Thyroid gland (tissue), 4 donors: ENCODE measurements at regions not wholly inside any gene's neighbourhood (a gene's known extent, or its start where the extent isn't known, plus 50 kb on each side); places are given as distances from the start of the nearest gene placed in this dataset.
"Not testable (repeated sequence)": the region's sequence is repeated elsewhere in the genome, so short reads cannot be mapped to it uniquely, and the experiment has no call there.

Experiments used
- DNase-seq, 2 donors: peaks; one replicate each; pipeline ENCODE4 v3.0.0-alpha.2; 2019
- H3K27ac ChIP-seq, 3 donors: fragments of 200-600 bp; sonication (generic); 1 replicate in 2 of 3; 2 replicates in 1 of 3; pipeline ENCODE4 v1.5.1; 2016 to 2019; ENCODE audit warnings: mild to moderate bottlenecking in 1 of 3, moderate library complexity in 1 of 3
- H3K27me3 ChIP-seq: fragments of 200-600 bp; sonication (generic); one replicate; pipeline ENCODE4 v1.5.1; 2019
- H3K36me3 ChIP-seq, 2 donors: fragments of 200-600 bp; sonication (generic); one replicate each; pipeline ENCODE4 v1.5.1; 2016 to 2019
- H3K4me1 ChIP-seq, 2 donors: fragments of 200-600 bp; sonication (generic); one replicate each; pipeline ENCODE4 v1.5.1; 2017 to 2019
- H3K4me3 ChIP-seq, 3 donors: fragments of 200-600 bp; sonication (generic); replicated peaks in 1 of 3; 1 replicate in 2 of 3; 2 replicates in 1 of 3; pipeline ENCODE4 v1.5.1; 2016; ENCODE audit warnings: mild to moderate bottlenecking in 1 of 3
- H3K9me3 ChIP-seq: fragments of 200-600 bp; sonication (generic); one replicate; pipeline ENCODE4 v1.5.1; 2017
- POLR2A ChIP-seq, 2 donors: fragments of 450-650 bp; IDR thresholded peaks; one replicate each; pipeline ENCODE4 v1.6.1; 2017; ENCODE audit warnings: antibody characterized with exemption in 2 of 2, mild to moderate bottlenecking in 2 of 2, moderate library complexity in 1 of 2
- WGBS, 2 donors: methylation state at CpG; one replicate each; pipeline ENCODE4 v1.1.5; 2017; 5-methylcytosine and 5-hydroxymethylcytosine counted together
- intact Hi-C: fragments of 100-400 bp; cut with DNase I; formaldehyde crosslinking; loops from one replicate; pipeline ENCODE4 v1.15.1; 2023
- TF ChIP-seq, protein P1 (sequence below), 6 experiments: fragments of 200-600 bp in 3 of 6; fragments of 450-650 bp in 3 of 6; sonication (generic) in 3 of 6; IDR thresholded peaks; one replicate each; pipeline ENCODE4 v1.5.1; 2016 to 2019; ENCODE audit warnings: antibody characterized with exemption in 6 of 6, mild to moderate bottlenecking in 2 of 6, inconsistent platforms in 1 of 6, moderate library complexity in 1 of 6

GRCh38 chr6:164049517-164049988, 635.0 kb downstream of the QKI start:
- TF ChIP-seq, protein P1, sequence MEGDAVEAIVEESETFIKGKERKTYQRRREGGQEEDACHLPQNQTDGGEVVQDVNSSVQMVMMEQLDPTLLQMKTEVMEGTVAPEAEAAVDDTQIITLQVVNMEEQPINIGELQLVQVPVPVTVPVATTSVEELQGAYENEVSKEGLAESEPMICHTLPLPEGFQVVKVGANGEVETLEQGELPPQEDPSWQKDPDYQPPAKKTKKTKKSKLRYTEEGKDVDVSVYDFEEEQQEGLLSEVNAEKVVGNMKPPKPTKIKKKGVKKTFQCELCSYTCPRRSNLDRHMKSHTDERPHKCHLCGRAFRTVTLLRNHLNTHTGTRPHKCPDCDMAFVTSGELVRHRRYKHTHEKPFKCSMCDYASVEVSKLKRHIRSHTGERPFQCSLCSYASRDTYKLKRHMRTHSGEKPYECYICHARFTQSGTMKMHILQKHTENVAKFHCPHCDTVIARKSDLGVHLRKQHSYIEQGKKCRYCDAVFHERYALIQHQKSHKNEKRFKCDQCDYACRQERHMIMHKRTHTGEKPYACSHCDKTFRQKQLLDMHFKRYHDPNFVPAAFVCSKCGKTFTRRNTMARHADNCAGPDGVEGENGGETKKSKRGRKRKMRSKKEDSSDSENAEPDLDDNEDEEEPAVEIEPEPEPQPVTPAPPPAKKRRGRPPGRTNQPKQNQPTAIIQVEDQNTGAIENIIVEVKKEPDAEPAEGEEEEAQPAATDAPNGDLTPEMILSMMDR (IDR thresholded peaks at IDR 0.05), result no peak
- TF ChIP-seq POLR2A (IDR thresholded peaks at IDR 0.05), result no peak
- no peak overlapping the region for H3K4me3 ChIP-seq
- intact Hi-C loops, result no loop called here
- H3K36me3 ChIP-seq, result no peaks in the 10 kb centered on the region
- H3K9me3 ChIP-seq, result no peaks in the 10 kb centered on the region
- no peaks in the 10 kb centered on the region for H3K27me3 ChIP-seq
- no peak for DNase-seq
- no peaks in the 10 kb centered on the region for H3K4me1 ChIP-seq
- WGBS, 2 donors, result 73 to 74% methylated on average over 2 of the region's 2 CpGs
- no peak overlapping the region for H3K27ac ChIP-seq

DNA sequence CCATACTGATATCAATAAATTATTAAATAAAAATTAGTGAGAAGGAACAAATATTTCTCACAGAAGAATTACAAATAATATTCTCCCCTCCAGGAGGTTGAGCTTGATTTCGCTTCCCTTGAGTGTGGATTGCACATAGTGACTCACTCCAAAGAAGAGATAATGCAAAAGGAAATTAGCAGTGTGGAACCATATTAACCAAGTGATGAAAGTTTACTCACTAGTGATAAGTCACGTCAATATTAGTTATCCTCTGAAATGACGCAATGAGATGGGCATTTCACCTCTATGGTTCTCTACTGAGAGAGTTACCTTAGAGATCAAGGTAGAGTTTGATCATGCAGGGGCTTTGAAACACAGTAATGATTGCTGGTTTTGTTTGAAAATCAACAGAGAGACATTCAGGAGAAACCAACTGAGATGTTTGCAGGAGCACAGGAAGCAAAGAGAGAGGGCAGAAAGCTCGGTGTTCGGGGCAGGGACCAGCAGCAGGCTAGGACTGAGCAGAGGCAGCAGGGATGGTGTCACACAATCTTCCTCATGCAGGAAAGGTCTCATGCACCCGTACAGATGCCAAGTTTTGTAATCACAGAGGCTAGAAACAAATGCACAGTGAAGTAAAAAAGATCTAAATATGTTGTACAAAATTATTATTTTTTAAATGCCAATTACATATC, 634.5 kb downstream of the QKI start:
- no peaks in the 10 kb centered on the region for H3K9me3 ChIP-seq
- H3K4me3 ChIP-seq, result no peak overlapping the region
- no peaks in the 10 kb centered on the region for H3K27me3 ChIP-seq
- H3K36me3 ChIP-seq, result no peaks in the 10 kb centered on the region
- 84 to 88% methylated on average over 6 of the region's 6 CpGs for WGBS, 2 donors
- no peak overlapping the region for H3K27ac ChIP-seq
- no peak for DNase-seq
- no peak for TF ChIP-seq POLR2A (IDR thresholded peaks at IDR 0.05)
- TF ChIP-seq, protein P1 (IDR thresholded peaks at IDR 0.05), result no peak
- no peaks in the 10 kb centered on the region for H3K4me1 ChIP-seq
- intact Hi-C loops, result no loop called here

- no peaks in the 10 kb centered on the region for H3K27me3 ChIP-seq
- no peak overlapping the region for H3K27ac ChIP-seq
- no peaks in the 10 kb centered on the region for H3K36me3 ChIP-seq
- intact Hi-C loops, result no loop called here
- H3K4me3 ChIP-seq, result no peak overlapping the region
- no peaks in the 10 kb centered on the region for H3K9me3 ChIP-seq
- H3K4me1 ChIP-seq, result no peaks in the 10 kb centered on the region
- TF ChIP-seq, protein P1 (IDR thresholded peaks at IDR 0.05), result no peak
- no peak for TF ChIP-seq POLR2A (IDR thresholded peaks at IDR 0.05)
- DNase-seq, result no peak
- WGBS, 2 donors, result 82 to 84% methylated on average over 1 of the region's 1 CpG
Observed at GRCh38 chr6:164045082-164045481, 630.6 kb downstream of the QKI start.

DNA sequence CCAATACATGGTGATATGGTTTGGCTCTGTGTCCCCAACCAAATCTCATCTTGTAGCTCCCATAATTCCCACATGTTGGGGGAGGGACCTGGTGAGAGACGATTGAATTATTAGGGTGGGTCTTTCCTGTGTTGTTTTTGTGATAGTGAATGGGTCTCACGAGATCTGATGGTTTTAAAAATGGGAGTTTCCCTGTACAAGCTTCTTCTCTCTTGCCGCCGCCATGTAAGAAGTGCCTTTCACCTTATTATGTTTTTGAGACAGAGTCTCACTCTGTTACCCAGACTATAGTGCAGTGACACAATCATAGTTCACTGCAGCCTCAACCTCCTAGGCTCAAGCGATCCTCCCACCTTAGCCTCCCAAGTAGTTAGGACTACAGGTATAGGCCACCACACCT, 629.1 kb downstream of the QKI start:
- DNase-seq, H3K27me3 ChIP-seq, H3K9me3 ChIP-seq, intact Hi-C loops, H3K4me1 ChIP-seq, H3K27ac ChIP-seq, H3K36me3 ChIP-seq, H3K4me3 ChIP-seq: not testable (repeated sequence)
- 86 to 88% methylated on average over 5 of the region's 5 CpGs for WGBS, 2 donors

DNA sequence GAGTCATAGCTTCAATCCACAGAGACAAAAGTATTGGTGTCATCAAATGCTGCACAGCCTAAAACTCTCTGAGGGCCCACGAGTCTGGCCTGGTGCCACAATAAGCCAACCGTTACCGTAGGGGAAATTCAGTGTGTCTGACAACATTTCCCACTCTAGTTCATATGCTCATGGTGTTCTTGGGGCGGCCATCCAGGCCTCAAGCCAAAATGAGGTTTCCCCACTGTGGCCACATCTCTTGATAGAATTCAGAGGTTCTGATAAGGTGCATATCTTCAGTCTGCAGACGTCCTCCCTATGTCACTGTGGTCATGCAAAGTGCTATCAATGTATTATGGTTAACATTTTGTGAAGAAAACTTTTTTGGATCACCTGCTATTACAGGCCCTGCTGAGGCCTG, 627.7 kb downstream of the QKI start:
- 55 to 57% methylated on average over 5 of the region's 5 CpGs for WGBS, 2 donors
- Histone ChIP-seq H3K4me1 (no peaks in the 10 kb centered on the region), H3K4me3 (no peak overlapping the region), H3K27ac (no peak overlapping the region), H3K36me3 (no peaks in the 10 kb centered on the region), H3K9me3 (no peaks in the 10 kb centered on the region), H3K27me3 (no peaks in the 10 kb centered on the region)
- intact Hi-C loops, result no loop called here
- TF ChIP-seq, protein P1 (IDR thresholded peaks at IDR 0.05), result no peak
- no peak for TF ChIP-seq POLR2A (IDR thresholded peaks at IDR 0.05)
- no peak for DNase-seq
